Spleen (tissue), 11 donors: ENCODE measurements at regions not wholly inside any gene's neighbourhood (a gene's known extent, or its start where the extent isn't known, plus 50 kb on each side); places are given as distances from the start of the nearest gene placed in this dataset.

Source experiments
- DNase-seq: peaks from one replicate; pipeline ENCODE4 v3.0.0-alpha.2; 2020
- H3K27ac ChIP-seq, 8 donors: fragments of 200-600 bp; sonication (generic) in 7 of 8; 1 replicate in 4 of 8; 2 replicates in 4 of 8; pipeline versions ENCODE4 v1.5.0 to v1.8.0; 2016 to 2021; ENCODE audit warnings: inconsistent platforms in 4 of 8, mild to moderate bottlenecking in 4 of 8, moderate library complexity in 1 of 8
- H3K27me3 ChIP-seq, 7 donors: fragments of 200-600 bp; sonication (generic) in 6 of 7; replicated peaks in 1 of 7; 1 replicate in 4 of 7; 2 replicates in 3 of 7; pipeline versions ENCODE4 v1.5.0 to v1.8.0; 2016 to 2021; ENCODE audit warnings: inconsistent platforms in 3 of 7, mild to moderate bottlenecking in 1 of 7
- H3K36me3 ChIP-seq, 6 donors: fragments of 200-600 bp; sonication (generic) in 5 of 6; 1 replicate in 4 of 6; 2 replicates in 2 of 6; pipeline versions ENCODE4 v1.5.0 to v1.8.0; 2016 to 2021; ENCODE audit warnings: inconsistent platforms in 2 of 6
- H3K4me1 ChIP-seq, 6 donors: fragments of 200-600 bp; sonication (generic) in 5 of 6; 1 replicate in 3 of 6; 2 replicates in 3 of 6; pipeline versions ENCODE4 v1.5.0 to v1.8.0; 2016 to 2021; ENCODE audit warnings: inconsistent platforms in 3 of 6
- H3K4me3 ChIP-seq, 8 donors: fragments of 200-600 bp; sonication (generic) in 7 of 8; 1 replicate in 4 of 8; 2 replicates in 4 of 8; pipeline versions ENCODE4 v1.5.0 to v1.8.0; 2016 to 2021; ENCODE audit warnings: inconsistent platforms in 4 of 8, mild to moderate bottlenecking in 4 of 8, moderate library complexity in 2 of 8
- H3K9me3 ChIP-seq, 8 donors: fragments of 200-600 bp; sonication (generic) in 7 of 8; 1 replicate in 4 of 8; 2 replicates in 4 of 8; pipeline versions ENCODE4 v1.5.0 to v1.8.0; 2016 to 2021; ENCODE audit warnings: inconsistent platforms in 4 of 8
- CTCF ChIP-seq, 11 experiments: fragments of 200-600 bp in 7 of 11; fragments of 450-650 bp in 4 of 11; sonication (generic) in 4 of 11; IDR thresholded peaks in 8 of 11; conservative IDR thresholded peaks in 3 of 11; 1 replicate in 7 of 11; 2 replicates in 4 of 11; pipeline versions ENCODE4 v1.4.0 to v1.8.0; 2016 to 2021; ENCODE audit warnings: antibody characterized with exemption in 11 of 11, inconsistent platforms in 4 of 11, mild to moderate bottlenecking in 1 of 11
- POLR2A ChIP-seq, 3 donors: fragments of 450-650 bp; IDR thresholded peaks; one replicate each; pipeline ENCODE4 v1.5.1; 2017; ENCODE audit warnings: antibody characterized with exemption in 3 of 3, mild to moderate bottlenecking in 1 of 3
- POLR2AphosphoS5 ChIP-seq, 3 donors: sonication (generic); formaldehyde crosslinking; IDR thresholded peaks; one replicate each; pipeline ENCODE4 v1.5.1; 2017; ENCODE audit warnings: antibody characterized with exemption in 3 of 3
- WGBS, 5 donors: extraction: QIAGEN DNeasy Blood & Tissue Kit in 3 of 5; methylation state at CpG; one replicate each; pipeline versions ENCODE4 v1.1.5 to v1.1.7; 2013 to 2018; 5-methylcytosine and 5-hydroxymethylcytosine counted together
- intact Hi-C: fragments of 100-400 bp; cut with DNase I; formaldehyde crosslinking; loops from one replicate; pipeline ENCODE4 v1.15.0; 2023; ENCODE audit warnings: low total_unique reads
- donor health status: healthy with polysubstance abuse.
- donor health status: DM: no; HTN: no; CAD: no; lungs with moderate emphysema.
- donor health status: DM: no; HTN: no; CAD: no.
- donor health status: Bipolar disorder and iron deficiency.
- donor health status: healthy.
- donor health status: DM: no; HTN: no; CAD: no.
- donor health status: DM: yes; HTN: yes; CAD: no.

GRCh38 chr9:1766042-1766441 is 249.1 kb upstream of the SMARCA2 start:
- Histone ChIP-seq H3K4me1 (no peaks in the 10 kb centered on the region), H3K36me3 (no peaks in the 10 kb centered on the region), H3K27ac (no peak overlapping the region), H3K27me3 (no peaks in the 10 kb centered on the region), H3K9me3 (peaks cover 0 to 7% (median 0%) of the 10 kb centered on the region in 8 donors), H3K4me3 (no peak overlapping the region)
- TF ChIP-seq POLR2AphosphoS5 (IDR thresholded peaks at IDR 0.05) (no peak), CTCF (IDR thresholded peaks at IDR 0.05 in 8 of 11, conservative IDR thresholded peaks at IDR 0.05 in 3 of 11) (no peak), POLR2A (IDR thresholded peaks at IDR 0.05) (no peak)
- intact Hi-C loops, result no loop called here
- WGBS, 5 donors, result 33 to 53% (median 46%) methylated on average over 2 of the region's 2 CpGs
- DNase-seq, result no peak

- TF ChIP-seq POLR2A (IDR thresholded peaks at IDR 0.05), result no peak
- TF ChIP-seq POLR2AphosphoS5 (IDR thresholded peaks at IDR 0.05), result no peak
- no peak for TF ChIP-seq CTCF (IDR thresholded peaks at IDR 0.05 in 8 of 11, conservative IDR thresholded peaks at IDR 0.05 in 3 of 11)
- no peaks in the 10 kb centered on the region for H3K4me1 ChIP-seq
- 48 to 67% (median 57%) methylated on average over 3 of the region's 3 CpGs for WGBS, 5 donors
These were observed 246.6 kb upstream of the SMARCA2 start for GRCh38 chr9:1768561-1768960.

GRCh38 chr9:1771094-1771789 is 243.9 kb upstream of the SMARCA2 start:
- intact Hi-C loops, result loop anchor here (10.0 kb wide), 1 partner anchor 56 kb away; no protein-coding TSS in a partner anchor
- H3K27ac ChIP-seq, result no peak overlapping the region
- no peak overlapping the region for H3K4me3 ChIP-seq
- H3K4me1 ChIP-seq, result no peaks in the 10 kb centered on the region
- H3K27me3 ChIP-seq, result no peaks in the 10 kb centered on the region
- TF ChIP-seq POLR2AphosphoS5 (IDR thresholded peaks at IDR 0.05) (no peak), CTCF (IDR thresholded peaks at IDR 0.05 in 8 of 11, conservative IDR thresholded peaks at IDR 0.05 in 3 of 11) (no peak), POLR2A (IDR thresholded peaks at IDR 0.05) (no peak)
- DNase-seq, result peak; percentile 32
- 57 to 66% (median 64%) methylated on average over 3 of the region's 3 CpGs for WGBS, 5 donors
- H3K36me3 ChIP-seq, result no peaks in the 10 kb centered on the region
- peaks cover 0 to 16% (median 0%) of the 10 kb centered on the region in 8 donors for H3K9me3 ChIP-seq

More at GRCh38 chr9:1768561-1768960, 246.6 kb upstream of the SMARCA2 start:
- Histone ChIP-seq H3K27me3 (no peaks in the 10 kb centered on the region), H3K27ac (no peak overlapping the region), H3K4me3 (no peak overlapping the region), H3K36me3 (no peaks in the 10 kb centered on the region), H3K9me3 (peaks cover 0 to 16% (median 0%) of the 10 kb centered on the region in 8 donors)
- DNase-seq, result no peak
- intact Hi-C loops, result no loop called here

- no peak overlapping the region for H3K27ac ChIP-seq
- no peaks in the 10 kb centered on the region for H3K36me3 ChIP-seq
- no peak for DNase-seq
- TF ChIP-seq POLR2A (IDR thresholded peaks at IDR 0.05) (no peak), CTCF (IDR thresholded peaks at IDR 0.05 in 8 of 11, conservative IDR thresholded peaks at IDR 0.05 in 3 of 11) (no peak), POLR2AphosphoS5 (IDR thresholded peaks at IDR 0.05) (no peak)
- peaks cover 0 to 19% (median 0%) of the 10 kb centered on the region in 8 donors for H3K9me3 ChIP-seq
- no peaks in the 10 kb centered on the region for H3K27me3 ChIP-seq
- no peaks in the 10 kb centered on the region for H3K4me1 ChIP-seq
- no peak overlapping the region for H3K4me3 ChIP-seq
- intact Hi-C loops, result loop anchor here (10.0 kb wide), 1 partner anchor 60 kb away; no protein-coding TSS in a partner anchor
These were observed 239.9 kb upstream of the SMARCA2 start for GRCh38 chr9:1775230-1775629.
